Glutamatergic neuron (in vitro differentiated cells): ENCODE measurements at regions not wholly inside any gene's neighbourhood (a gene's known extent, or its start where the extent isn't known, plus 50 kb on each side); places are given as distances from the start of the nearest gene placed in this dataset.
"Not testable (repeated sequence)": the region's sequence is repeated elsewhere in the genome, so short reads cannot be mapped to it uniquely, and the experiment has no call there.

Experiments
- DNase-seq: peaks from one replicate; pipeline ENCODE4 v3.0.0; 2022
- H3K27ac Mint-ChIP-seq: one replicate; pipeline ENCODE4 v1.8.0; 2020; ENCODE audit warnings: mild to moderate bottlenecking, mixed read lengths, inconsistent platforms; ENCODE audit not compliant: unreplicated experiment
- H3K27me3 Mint-ChIP-seq: one replicate; pipeline ENCODE4 v1.8.0; 2020; ENCODE audit warnings: mild to moderate bottlenecking, moderate library complexity, mixed read lengths, inconsistent platforms; ENCODE audit not compliant: unreplicated experiment
- H3K36me3 Mint-ChIP-seq: one replicate; pipeline ENCODE4 v1.8.0; 2020; ENCODE audit warnings: mild to moderate bottlenecking, mixed read lengths, inconsistent platforms; ENCODE audit not compliant: unreplicated experiment
- H3K4me1 Mint-ChIP-seq: one replicate; pipeline ENCODE4 v1.8.0; 2020; ENCODE audit warnings: mild to moderate bottlenecking, low read depth, mixed read lengths, inconsistent platforms; ENCODE audit not compliant: unreplicated experiment
- H3K4me3 Mint-ChIP-seq: one replicate; pipeline ENCODE4 v1.8.0; 2020; ENCODE audit warnings: mild to moderate bottlenecking, mixed read lengths, inconsistent platforms; ENCODE audit not compliant: unreplicated experiment
- H3K9me3 Mint-ChIP-seq: one replicate; pipeline ENCODE4 v1.8.0; 2020; ENCODE audit warnings: mild to moderate bottlenecking, moderate library complexity, mixed read lengths, inconsistent platforms; ENCODE audit not compliant: unreplicated experiment
- TF ChIP-seq, protein P1 (sequence below): fragments of 200-600 bp; sonication (generic); IDR thresholded peaks from one replicate; pipeline ENCODE4 v1.5.0; 2021; ENCODE audit not compliant: partially characterized antibody, unreplicated experiment

DNA sequence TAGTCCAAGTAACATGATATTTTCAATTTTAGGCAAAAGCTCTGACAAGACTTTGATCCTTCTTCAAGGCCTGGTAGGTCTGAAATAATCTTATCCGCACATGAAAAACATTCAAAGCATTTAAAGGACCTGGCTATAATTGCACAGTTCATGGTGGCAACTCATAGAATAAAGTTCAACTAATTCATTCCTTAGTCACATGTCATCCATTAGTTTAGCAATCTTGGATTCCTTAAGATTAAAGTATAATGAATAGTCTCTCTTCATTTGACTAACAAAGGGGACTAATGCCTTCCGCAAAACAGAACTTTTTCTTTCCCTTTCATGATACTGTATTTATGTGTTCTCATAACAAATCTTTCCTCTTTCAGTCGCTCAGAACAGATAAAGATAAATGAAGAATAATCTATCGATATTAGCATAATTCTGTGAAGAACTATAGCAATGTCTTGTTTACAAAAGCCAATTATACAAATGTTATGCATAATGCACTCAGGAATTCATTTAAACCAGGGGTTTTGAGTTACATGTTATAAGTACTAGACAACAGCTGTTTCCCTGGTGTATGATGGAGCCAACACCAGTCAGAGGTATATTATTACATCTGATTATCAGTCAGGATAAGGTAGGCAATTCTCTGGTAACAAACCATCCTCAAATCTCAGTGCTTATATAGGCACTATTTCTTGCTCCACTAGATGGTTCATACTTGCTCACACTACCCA, 172.5 kb downstream of the POTEB3 start:
- Mint-ChIP-seq H3K36me3 (peaks cover 4% of the 10 kb centered on the region), H3K27me3 (no peaks in the 10 kb centered on the region)

DNA sequence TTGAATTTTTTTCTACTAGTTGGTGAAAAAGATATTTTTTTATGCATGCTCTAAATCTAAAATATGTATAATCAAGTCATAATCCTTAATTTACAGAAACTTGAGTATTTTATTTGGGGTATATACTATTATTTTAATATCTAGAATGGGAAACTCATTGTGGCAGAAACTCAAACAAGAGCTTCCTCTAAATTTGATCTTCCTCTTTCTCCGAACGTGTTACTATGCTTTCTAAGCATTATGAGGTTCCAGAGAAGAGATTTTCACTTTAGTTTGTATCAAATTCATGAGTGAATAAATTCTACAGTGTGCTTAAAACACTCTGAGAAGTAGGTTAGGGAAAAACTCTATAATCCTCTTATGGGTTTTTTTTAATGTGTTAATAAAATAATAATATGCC, 173.1 kb downstream of the POTEB3 start:
- peaks cover 17% of the 10 kb centered on the region for H3K9me3 Mint-ChIP-seq

More for the DNA sequence above, 172.5 kb downstream of the POTEB3 start:
- Mint-ChIP-seq H3K4me1 (no peaks in the 10 kb centered on the region), H3K4me3 (no peak overlapping the region), H3K9me3 (peaks cover 15% of the 10 kb centered on the region), H3K27ac (no peak overlapping the region)
- no peak for DNase-seq
- TF ChIP-seq, protein P1, sequence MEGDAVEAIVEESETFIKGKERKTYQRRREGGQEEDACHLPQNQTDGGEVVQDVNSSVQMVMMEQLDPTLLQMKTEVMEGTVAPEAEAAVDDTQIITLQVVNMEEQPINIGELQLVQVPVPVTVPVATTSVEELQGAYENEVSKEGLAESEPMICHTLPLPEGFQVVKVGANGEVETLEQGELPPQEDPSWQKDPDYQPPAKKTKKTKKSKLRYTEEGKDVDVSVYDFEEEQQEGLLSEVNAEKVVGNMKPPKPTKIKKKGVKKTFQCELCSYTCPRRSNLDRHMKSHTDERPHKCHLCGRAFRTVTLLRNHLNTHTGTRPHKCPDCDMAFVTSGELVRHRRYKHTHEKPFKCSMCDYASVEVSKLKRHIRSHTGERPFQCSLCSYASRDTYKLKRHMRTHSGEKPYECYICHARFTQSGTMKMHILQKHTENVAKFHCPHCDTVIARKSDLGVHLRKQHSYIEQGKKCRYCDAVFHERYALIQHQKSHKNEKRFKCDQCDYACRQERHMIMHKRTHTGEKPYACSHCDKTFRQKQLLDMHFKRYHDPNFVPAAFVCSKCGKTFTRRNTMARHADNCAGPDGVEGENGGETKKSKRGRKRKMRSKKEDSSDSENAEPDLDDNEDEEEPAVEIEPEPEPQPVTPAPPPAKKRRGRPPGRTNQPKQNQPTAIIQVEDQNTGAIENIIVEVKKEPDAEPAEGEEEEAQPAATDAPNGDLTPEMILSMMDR, result no peak

DNA sequence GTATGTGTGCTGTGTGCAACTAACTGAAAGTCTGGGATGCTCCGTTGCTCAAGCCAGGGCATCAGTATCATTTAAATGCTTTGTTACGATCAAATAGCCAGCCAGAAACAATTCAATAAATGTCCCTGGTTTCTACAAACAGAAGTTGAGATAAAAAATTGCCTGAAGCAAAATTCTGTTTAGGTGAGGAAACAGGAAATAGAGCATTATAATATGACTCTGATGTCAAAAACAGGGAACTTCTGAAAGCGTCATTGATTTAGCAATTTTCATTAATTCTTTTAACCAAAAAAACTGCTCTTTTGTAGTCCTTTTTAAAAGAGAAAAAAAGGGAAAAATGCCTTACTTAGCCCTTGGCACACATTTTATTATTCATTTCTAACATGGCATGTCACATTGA, 174.7 kb downstream of the POTEB3 start:
- H3K4me1 Mint-ChIP-seq, H3K27ac Mint-ChIP-seq, H3K36me3 Mint-ChIP-seq, DNase-seq, H3K4me3 Mint-ChIP-seq, H3K27me3 Mint-ChIP-seq: not testable (repeated sequence)
- peaks cover 24% of the 10 kb centered on the region for H3K9me3 Mint-ChIP-seq

More for the DNA sequence above, 173.1 kb downstream of the POTEB3 start:
- H3K4me3 Mint-ChIP-seq, result no peak overlapping the region
- no peaks in the 10 kb centered on the region for H3K4me1 Mint-ChIP-seq
- H3K27ac Mint-ChIP-seq, result no peak overlapping the region
- DNase-seq, result no peak
- H3K36me3 Mint-ChIP-seq, result peaks cover 9% of the 10 kb centered on the region
- TF ChIP-seq, protein P1, result no peak
- peaks cover 4% of the 10 kb centered on the region for H3K27me3 Mint-ChIP-seq

DNA sequence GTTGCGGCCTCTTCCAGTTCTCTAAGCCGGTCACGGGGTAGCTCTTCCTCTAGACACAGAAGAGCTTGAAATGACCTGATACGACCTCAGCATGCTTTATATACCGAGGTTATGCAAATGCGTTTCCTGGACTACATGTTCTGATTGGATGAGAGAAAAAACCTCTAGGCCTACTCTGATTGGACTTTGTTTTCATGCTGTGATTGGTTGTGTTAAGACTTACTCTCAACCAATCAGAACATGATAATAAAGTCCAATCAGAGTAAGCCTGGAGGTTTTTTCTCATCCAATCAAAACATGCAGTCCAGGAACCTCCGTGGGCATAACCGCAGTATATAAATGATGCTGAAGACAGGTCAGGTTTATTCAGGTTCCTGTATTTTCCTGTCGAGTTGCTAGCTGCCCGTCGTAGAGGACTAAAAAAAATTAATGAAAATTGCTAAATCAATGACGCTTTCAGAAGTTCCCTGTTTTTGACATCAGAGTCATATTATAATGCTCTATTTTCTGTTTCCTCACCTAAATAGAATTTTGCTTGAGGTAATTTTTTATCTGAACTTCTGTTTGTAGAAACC, 177.4 kb downstream of the POTEB3 start:
- TF ChIP-seq, protein P1, result no peak

DNA sequence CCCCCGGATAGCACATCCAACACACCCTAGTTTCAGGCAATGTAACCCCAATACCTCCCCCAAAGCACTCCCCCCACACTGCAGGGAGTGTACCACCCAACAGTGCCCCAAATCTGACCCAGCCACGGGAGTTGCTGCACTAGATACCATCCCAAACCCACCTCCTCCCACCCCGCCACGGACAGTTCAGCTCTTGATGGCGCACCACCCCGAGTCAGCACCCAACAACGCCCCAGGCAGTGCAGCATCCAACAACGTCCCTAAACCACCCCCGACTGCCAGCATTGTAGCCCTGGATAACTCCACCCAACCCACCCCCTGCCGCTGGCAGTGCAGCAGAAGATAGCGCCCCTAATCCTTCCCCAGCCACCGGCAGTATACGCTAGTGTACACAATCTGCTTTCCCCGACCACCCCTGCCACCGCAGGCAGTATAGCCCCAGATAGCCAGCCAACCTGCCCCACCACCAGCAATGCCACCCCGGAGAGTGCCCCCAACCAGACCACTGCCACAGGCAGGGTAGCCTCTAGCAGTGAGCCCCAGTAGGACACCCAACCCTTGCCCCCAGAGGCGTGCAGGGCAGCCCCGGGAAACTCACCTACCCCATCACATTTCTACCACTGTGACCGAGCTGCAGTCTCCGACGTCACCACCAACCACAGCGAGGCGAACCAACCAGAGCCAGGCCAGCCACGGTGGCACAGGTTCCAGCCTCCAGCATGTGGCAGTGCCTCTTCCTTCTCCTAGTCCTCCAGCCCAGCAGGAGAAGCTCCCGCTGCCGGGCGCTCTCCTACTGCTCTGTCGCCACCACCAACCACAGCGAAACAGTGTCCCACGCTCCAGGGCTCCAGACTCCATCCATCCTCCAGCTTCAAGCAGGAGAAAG, 178.1 kb downstream of the POTEB3 start:
- no peak overlapping the region for H3K4me3 Mint-ChIP-seq
- no peak for DNase-seq
- H3K36me3 Mint-ChIP-seq, result peaks cover 12% of the 10 kb centered on the region
- TF ChIP-seq, protein P1, result no peak
- no peak overlapping the region for H3K27ac Mint-ChIP-seq
- H3K9me3 Mint-ChIP-seq, result peaks cover 31% of the 10 kb centered on the region
- no peaks in the 10 kb centered on the region for H3K4me1 Mint-ChIP-seq
- peaks cover 12% of the 10 kb centered on the region for H3K27me3 Mint-ChIP-seq

More for the DNA sequence above, 177.4 kb downstream of the POTEB3 start:
- H3K36me3 Mint-ChIP-seq, result peaks cover 12% of the 10 kb centered on the region
- no peak overlapping the region for H3K4me3 Mint-ChIP-seq
- DNase-seq, result no peak
- H3K27ac Mint-ChIP-seq, result no peak overlapping the region
- H3K4me1 Mint-ChIP-seq, result no peaks in the 10 kb centered on the region
- peaks cover 12% of the 10 kb centered on the region for H3K27me3 Mint-ChIP-seq
- peaks cover 31% of the 10 kb centered on the region for H3K9me3 Mint-ChIP-seq
